GM12872 (cell line): ENCODE measurements at regions not wholly inside any gene's neighbourhood (a gene's known extent, or its start where the extent isn't known, plus 50 kb on each side); places are given as distances from the start of the nearest gene placed in this dataset.

Experiments
- TF ChIP-seq, protein P1 (sequence below): IDR thresholded peaks from 3 replicates; pipeline ENCODE4 v1.5.1; 2011; ENCODE audit warnings: low read depth, mild to moderate bottlenecking, low read length, moderate library complexity; ENCODE audit not compliant: insufficient read depth

DNA sequence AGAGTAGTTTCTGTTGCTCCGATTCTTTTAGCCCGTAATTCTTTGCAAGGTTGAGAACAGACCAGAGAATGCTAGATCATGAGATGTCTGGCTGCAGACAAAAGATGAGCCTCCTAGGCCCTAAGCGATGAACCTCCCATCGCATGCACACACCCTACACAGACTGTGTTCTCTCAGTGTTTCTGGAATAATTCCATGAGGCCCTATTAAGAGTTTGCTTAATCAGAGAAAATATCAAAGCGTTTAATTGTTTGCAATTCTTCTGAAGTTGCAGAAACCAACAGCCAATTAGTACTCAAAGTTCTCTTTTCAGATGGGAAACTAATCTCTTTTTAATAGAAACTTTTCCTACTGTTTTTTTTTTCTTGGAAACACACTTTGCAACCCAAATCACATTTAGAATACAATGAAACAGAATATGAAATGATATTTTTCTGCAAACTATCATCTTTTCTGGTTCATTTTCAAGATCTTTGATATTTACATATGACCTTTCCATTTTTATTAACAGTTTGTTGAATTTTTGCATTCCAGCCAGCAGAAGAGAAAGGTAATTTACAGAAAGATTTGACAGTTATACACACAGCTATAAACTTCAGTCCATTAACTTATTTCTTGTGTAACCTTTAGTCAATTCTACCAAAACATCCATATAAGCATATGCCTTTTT lies 1525.6 kb downstream of the ARAP2 start:
- TF ChIP-seq, protein P1, sequence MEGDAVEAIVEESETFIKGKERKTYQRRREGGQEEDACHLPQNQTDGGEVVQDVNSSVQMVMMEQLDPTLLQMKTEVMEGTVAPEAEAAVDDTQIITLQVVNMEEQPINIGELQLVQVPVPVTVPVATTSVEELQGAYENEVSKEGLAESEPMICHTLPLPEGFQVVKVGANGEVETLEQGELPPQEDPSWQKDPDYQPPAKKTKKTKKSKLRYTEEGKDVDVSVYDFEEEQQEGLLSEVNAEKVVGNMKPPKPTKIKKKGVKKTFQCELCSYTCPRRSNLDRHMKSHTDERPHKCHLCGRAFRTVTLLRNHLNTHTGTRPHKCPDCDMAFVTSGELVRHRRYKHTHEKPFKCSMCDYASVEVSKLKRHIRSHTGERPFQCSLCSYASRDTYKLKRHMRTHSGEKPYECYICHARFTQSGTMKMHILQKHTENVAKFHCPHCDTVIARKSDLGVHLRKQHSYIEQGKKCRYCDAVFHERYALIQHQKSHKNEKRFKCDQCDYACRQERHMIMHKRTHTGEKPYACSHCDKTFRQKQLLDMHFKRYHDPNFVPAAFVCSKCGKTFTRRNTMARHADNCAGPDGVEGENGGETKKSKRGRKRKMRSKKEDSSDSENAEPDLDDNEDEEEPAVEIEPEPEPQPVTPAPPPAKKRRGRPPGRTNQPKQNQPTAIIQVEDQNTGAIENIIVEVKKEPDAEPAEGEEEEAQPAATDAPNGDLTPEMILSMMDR, result no peak

DNA sequence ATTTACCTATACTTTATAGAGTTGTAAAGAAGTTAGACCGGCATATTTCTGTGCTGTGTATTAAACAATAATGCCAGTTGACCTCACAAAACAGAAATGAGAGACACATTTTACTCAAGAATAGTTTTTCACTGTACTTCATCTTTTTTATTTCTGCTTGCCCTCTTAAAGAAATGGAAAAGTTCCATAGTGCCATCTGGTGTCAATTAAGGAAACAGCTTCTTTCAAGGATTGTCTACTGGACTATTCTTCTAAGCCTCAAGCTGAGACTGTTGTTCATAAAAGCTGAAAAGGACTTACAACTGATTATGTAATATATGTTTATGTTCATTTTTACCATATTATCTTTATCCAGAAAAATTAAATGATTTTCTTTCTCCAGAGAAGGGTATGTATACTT lies 1523.7 kb downstream of the ARAP2 start:
- TF ChIP-seq, protein P1, result peak; percentile 38; the same call in 1 of the 3 replicates

DNA sequence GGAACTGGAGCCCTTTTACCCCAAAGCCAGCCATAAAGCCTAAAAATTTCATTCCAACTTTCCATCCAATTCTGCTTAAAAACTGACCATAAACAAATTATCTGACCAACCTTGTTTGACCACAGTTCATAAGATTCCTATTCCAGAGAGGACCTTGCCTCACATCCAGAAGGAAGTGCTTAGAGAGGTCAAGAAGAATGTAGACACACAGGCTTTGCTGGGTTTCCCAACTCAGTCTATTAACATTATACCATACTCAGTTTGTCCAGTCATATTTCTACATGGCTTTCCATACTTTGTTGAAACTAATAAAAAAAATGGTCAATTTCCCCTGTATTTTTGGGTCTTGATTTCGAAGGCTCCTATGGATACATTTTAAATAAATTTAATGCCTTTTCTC lies 1522.5 kb downstream of the ARAP2 start:
- TF ChIP-seq, protein P1, result no peak

DNA sequence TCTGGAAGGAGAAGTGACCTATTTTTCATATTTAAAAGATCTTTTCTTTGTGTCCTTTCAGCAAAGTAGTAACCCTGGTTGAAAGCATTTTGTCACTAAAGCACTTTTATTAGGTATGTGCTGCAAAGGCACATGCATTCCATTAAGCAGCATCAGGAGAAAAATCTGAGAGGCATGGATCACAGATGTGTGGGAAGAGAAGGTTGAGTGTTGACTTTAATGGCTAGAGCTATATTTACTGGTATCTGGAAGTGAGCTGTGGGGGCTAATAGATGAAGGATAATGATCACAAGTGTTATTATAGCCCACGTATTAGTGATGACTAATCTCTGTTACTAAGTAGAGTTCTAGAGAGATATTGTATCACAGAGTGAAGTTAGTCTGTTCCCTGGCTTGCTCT lies 1520.7 kb downstream of the ARAP2 start:
- TF ChIP-seq, protein P1, result no peak

DNA sequence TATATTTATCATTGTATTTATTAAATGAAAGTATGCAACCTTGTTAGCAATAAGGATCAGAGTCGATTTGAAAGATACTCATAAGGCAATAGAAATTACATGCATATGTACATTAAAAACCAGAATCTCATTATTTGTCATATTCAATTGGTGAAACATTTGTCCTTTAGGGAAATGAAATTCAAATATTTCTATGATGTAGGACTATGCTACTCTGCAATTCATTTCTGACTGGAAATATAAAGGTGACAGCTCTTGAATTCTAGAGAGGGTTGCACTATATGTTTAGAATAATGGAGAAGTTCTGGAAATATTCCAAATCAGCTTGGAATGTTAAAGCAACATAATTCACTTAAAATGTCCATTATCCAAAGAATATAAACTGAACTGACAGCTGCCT lies 1519.8 kb downstream of the ARAP2 start:
- TF ChIP-seq, protein P1, result no peak

DNA sequence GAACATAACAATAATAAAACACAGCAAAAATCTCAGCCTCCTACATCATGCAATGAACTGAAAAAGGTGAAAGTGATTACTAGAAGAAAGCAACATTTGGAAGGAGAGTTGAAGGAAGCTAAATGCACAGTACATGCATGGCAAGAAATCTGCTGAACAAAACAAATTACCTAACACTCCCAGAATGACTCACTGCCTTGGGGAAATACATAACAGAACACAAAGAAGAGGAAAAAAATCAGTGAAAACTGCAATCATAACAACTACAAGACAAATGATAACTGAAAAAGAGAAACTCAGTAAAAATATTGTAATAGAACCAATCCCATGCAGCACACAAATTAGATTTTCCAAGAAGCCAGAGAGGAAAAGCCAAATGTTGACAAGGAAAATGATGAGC lies 1513.2 kb downstream of the ARAP2 start:
- TF ChIP-seq, protein P1, result no peak

DNA sequence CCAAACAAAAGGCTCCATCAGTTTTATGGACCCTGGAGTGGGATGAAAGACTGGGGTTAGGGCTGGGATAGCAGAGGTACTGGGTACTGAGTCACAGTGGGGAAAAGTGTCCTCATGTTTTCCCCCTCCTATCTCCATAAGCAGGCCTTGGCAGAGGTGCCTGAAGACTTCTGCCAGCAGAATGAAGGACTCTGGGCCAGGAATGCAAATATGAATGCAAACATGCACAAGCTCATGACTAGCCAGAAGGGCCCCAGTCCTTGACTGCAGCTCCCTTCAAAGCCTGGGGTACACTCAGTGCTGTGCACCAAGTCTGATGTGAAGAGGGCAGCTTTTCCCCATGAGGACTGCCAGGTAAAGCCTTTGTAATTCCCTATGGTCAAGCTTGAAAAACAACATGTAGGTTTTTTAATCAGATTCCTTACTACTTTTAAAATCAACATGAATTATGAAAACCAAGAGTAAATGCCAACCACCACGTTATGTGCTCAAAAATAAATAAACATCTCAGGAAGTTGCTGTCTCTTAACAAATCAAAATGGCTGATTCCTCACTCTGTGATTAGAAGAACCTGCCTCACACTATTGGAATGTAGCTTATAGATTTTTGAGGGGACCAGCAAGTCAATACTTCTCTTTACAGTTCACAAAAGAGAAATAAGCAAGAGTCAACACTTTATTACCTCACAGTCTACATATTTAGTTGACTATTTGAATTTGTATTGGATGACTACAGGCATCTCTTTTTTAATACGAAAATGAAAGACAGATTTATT lies 1512.0 kb downstream of the ARAP2 start:
- TF ChIP-seq, protein P1, result no peak
